GM21786 (cell line): ENCODE measurements at regions not wholly inside any gene's neighbourhood (a gene's known extent, or its start where the extent isn't known, plus 50 kb on each side); places are given as distances from the start of the nearest gene placed in this dataset.
"Not testable (repeated sequence)": the region's sequence is repeated elsewhere in the genome, so short reads cannot be mapped to it uniquely, and the experiment has no call there.

Experiments used
- ATAC-seq: cut with Tn5 transposase; IDR thresholded peaks from one replicate; pipeline ENCODE4 v1.9.1; 2021; ENCODE audit not compliant: unreplicated experiment

DNA sequence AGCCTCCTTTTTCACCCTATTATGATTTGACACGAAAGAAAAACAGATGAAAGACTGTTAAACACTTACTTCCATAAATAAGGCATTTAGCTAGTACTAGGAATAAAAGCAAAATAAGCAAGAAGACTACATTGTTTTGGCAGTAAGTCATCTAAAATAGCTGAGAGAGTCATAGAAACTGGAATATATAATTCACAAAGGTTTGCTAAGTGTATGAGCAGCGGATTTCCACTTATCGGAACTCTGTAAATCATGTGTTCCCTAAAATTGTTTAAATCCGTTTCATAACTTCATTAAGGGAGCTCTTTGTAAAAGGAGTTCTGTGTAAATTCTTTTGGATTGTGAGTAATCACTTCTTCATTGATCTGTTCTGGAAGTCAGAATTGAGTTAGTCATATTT lies 202.5 kb upstream of the CBLB start:
- no peak for ATAC-seq

DNA sequence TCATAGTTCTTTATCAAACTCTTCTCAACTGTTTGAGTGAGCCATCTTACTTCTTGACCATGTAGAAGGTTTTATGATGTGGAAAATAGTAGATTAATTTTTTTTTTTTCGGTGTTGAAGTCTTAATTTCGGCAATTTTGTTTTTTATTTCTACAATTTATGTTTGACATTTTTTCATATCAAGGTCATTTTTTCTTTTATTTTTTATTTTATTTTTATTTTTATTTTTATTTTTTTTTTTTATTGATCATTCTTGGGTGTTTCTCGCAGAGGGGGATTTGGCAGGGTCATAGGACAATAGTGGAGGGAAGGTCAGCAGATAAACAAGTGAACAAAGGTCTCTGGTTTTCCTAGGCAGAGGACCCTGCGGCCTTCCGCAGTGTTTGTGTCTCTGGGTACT lies 203.8 kb upstream of the CBLB start:
- not testable (repeated sequence) for ATAC-seq

DNA sequence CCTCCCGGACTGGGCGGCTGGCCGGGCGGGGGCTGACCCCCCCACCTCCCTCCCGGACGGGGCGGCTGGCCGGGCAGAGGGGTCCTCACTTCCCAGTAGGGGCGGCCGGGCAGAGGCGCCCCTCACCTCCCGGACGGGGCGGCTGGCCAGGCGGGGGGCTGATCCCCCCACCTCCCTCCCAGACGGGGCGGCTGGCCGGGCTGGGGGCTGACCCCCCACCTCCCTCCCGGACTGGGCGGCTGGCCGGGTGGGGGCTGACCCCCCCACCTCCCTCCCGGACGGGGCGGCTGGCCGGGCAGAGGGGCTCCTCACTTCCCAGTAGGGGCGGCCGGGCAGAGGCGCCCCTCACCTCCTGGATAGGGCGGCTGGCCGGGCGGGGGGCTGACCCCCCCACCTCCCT lies 205.0 kb upstream of the CBLB start:
- ATAC-seq = not testable (repeated sequence)

DNA sequence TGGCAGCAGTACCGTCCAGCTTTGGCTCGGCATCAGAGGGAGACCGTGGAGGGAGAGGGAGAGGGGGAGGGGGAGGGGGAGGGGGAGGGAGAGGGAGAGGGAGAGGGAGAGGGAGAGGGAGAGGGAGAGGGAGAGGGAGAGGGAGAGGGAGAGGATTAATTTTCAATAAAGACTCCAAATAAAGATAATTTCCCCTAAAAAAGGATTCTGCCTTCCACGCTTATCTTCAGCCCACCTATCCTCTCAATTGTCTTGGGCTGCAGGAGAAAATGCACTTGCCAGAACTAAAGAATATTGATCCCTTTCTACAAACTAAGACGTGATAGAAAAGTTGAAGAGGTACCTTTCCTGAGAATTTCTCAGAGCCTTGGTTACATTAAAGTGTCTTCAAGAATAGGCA lies 206.9 kb upstream of the CBLB start:
- ATAC-seq = not testable (repeated sequence)

DNA sequence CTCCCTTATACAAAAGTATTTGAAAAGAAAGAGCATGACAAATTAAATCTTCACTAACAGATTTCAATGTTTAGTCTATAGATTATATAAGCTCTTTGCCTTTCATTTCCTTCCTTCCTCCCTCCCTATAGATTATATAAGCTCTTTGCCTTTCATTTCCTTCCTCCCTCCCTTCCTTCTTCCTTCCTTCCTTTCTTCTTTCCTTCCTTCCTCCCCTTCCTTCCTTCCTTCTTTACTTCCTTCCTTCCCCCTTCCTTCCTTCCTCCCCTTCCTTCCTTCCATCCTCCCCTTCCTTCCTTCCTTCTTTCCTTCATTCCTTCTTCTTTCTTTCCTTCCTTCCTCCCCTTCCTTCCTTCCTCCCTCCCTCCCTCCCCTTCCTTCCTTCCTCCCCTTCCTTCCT lies 209.8 kb upstream of the CBLB start:
- no peak for ATAC-seq

DNA sequence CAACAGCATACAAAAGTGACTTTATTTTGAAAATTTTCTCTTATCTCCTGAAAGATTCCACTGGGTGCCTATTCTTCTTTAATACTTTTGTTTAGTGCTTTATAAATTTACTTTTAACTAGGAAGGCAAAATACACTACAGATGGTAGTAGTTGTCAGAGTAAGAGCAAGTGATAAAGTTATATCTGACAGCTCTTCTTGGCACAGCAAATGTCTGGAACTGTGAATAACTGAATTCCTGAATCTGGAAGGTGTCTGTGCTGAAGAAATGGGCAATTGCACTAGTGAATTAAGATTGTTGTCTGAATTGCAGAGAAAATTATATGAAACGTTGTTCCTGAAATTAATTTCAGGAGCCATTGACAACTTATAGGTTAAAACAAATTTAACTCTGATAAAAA lies 213.8 kb upstream of the CBLB start:
- ATAC-seq = no peak

DNA sequence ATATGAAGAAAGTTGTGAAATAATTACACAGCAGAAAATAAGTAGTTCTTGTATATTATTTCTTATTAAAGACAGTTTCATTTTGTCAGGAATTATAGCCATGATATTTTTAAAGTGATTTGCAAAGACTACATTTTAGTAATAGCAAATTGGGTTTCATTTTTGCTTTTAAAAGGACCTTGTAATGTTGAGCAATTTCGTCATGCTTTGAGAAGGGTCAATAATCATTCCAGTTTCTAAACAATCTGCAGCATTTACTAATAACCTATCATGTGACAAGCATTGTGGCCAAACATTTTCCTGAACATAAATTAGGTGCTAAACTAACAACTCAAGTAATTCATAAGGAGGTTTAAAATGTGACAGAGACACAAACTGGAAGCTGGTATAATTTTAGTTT lies 214.4 kb upstream of the CBLB start:
- ATAC-seq = no peak

DNA sequence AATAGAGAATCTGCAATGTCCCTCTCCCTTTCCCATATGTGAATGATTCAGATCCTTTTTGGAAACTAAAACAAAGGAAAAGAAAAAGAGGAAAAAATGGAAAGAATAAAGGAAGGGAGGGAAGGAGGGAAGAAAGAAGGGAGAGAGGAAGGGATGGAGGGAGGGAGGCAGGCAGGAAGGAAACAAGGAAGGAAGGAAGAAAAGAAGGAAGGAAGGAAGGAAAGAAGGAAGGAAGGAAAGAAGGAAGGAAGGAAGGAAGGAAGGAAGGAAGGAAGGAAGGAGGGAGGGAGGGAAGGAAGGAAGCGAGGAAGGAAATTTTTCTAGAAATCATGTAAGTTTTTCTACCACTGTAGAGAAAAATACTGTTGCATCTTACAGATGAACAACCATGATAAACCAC lies 215.0 kb upstream of the CBLB start:
- no peak for ATAC-seq

DNA sequence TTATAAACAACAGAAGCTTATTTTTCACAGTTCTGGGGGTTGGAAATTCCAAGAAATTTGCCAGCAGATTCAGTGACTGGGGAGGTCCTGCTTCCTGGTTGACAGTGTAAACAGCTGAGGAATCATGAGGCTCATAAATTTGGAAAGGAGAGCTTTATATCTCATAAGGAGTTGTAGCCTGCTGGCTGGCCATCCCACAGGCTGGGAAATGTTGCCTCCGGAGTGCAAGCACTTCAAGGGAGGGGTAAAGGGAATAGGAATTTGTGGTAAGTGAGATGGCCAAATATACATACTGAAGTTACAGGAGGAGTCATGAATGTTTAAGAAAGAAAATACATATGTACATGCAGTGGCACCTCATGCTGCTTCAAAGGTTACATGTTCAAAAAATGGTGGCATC lies 217.2 kb upstream of the CBLB start:
- ATAC-seq = no peak

DNA sequence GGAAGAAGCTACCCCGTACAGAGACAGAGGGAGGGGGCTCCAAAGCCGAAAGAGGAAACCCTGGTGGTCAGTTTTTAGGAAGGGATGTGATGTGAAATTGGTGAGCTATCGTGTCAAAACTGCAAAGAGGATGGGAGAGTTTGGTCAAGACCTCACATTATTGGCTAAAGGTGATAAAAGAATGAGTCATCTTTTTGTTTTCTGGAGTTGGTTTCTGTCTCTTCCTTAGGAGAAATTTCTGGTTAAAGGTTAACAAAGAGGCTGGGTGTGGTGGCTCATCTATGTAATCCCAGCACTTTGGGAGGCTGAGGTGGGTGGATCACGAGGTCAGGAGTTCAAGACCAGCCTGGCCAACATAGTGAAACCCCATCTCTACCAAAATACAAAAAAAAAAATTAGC lies 217.8 kb upstream of the CBLB start:
- ATAC-seq = no peak

DNA sequence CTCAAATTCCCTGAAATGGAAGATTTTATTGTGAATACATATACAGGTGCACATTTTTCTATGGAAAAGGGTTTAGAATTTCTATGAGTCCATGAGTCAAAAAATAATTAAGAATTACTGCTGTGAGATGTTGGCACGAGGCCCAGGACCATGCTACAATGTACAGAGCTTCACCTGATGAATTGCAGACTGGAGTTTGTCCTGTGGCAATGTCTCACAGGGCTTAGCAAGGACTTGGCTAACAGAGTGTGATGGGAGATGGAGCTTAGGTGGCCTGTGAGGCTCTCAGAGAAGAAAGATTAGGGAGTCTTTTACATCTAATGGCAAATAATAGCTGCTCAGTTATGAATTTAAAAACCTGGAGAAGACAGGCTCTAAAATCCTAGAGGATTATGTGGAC lies 219.5 kb upstream of the CBLB start:
- ATAC-seq = no peak

DNA sequence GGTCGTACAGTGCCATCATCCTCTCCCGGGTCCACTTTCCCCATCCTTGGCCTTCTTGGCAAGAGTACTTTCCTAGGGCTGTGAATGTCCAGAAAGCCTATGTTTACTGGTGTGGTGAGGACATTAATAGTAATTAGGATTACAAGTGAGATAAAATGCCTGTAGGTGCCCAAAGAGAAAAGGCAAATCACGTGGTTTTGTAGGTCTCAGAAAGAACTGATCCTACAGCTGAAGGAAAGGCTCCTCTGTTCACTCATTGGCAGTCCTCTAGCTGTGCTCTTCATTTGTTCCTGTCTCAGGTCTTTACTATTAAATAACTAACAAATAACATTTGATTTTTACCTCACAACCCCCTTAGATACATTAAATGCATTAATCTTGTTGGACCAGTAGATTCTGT lies 220.1 kb upstream of the CBLB start:
- ATAC-seq = no peak

DNA sequence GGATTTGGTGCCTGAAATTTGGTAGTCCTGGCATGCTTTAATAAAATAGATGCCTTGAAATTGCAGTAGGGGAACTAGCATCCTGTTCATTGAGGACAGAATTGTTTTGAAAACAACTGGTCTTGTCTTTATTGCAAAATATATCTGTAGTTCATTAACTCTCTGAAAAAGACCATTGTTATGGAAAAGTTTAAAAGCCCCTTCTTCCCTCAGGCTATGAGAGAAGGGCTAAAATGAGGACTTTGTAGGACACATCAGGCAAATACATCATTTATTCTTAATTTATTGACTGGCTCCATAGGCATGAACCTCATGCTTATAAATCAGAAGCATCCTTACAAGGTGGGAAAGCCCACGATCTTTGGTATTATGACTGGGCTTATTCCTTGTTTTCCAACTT lies 221.0 kb upstream of the CBLB start:
- ATAC-seq = no peak

DNA sequence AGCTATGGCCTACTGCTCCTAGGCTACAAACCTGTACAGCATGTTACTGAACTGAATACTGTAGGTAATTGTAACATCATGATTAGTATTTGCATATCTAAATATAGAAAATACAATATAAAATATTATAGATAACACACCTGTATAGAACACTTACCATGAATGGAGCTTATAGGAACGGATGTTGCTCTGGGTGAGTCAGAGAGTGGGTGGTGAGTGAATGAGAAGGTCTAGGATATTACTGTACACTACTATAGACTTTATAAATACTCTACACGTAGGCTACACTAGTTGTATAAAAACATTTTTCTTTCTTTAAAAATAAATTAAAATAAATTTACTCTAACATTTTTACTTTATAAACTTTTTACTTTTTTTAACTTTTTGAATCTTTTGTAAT lies 224.0 kb upstream of the CBLB start:
- ATAC-seq = no peak

DNA sequence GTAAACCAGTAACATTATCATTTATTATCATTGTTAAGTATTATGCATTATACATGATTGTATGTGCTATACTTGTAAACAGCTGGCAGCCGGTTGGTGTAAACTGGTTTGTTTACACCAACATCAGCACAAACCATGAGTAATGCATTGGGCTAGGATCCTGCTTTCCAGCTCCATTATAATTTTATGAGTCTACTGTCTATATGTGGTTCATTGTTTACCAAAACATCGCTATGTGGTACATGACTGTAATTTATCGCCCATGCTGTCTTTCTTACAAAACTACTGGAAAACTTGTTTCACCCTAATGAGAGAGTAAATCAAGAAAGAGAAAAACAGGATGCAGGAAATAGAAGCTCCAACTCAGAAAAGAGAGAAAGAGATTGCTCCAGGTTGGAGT lies 224.8 kb upstream of the CBLB start:
- ATAC-seq = no peak

DNA sequence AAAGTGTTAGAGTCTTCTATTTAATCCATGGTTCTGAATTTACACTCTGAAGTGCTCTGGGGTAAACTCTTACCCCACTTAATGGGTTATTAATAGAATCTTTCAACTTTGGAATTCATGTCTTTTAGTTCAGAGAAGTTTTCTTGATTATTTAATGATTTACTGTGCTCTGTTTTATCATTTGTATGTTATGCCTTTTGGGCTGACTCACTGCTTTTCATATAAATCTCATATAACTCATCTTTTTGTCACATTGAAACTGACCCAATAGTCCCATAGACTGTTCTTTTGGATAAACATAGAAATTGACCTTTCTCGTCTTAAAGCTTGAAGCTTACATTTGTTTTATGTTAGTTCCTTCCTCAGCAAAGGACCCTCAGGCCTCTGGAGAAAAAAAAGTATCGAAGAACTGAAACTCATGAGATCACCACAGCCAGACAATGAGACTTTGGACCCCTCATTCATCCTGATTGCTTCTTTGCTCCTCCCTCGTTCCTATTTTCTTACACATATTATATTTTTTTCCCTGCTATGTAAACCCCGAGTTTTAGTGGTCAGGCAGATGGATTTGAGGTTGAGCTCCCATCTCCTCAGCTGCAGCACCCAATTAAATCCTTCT lies 229.1 kb upstream of the CBLB start:
- ATAC-seq = no peak

DNA sequence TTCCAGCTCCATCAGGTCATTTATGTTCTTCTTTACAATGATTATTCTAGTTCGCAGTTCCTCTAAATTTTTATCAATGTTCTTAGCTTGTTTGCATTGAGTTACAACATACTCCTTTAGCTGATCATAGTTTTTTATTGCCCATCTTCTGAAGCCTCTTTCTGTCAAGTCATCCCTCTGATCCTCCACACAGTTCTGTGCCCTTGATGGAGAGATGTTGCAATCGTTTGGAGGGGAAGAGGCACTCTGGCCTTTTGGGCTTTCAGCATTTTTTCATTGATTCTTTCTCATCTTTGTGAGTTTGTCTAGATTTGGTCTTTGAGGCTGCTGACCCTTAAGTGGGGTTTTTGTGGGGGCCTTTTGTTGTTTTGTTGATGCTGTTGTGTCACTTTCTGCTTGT lies 234.6 kb upstream of the CBLB start:
- no peak for ATAC-seq

DNA sequence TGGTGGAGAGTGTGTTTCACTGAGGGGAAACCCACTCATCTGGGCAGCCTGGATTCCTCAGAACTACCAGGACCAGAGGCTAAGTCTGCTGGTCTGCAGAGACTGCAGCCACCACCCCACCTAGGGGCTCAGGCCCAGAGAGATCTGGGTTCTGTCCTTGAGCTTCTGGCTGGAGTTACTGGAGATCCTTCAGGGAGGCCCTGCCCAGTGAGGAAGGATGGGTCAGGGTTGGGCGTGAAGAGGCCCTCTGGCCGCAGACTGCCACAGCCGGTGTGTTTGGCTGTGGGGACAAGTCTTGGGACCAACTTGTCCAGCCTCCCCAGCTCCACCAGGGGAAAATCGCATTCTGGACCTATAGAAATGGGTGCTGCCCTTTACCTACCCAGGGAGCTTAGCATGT lies 235.3 kb upstream of the CBLB start:
- ATAC-seq = no peak

DNA sequence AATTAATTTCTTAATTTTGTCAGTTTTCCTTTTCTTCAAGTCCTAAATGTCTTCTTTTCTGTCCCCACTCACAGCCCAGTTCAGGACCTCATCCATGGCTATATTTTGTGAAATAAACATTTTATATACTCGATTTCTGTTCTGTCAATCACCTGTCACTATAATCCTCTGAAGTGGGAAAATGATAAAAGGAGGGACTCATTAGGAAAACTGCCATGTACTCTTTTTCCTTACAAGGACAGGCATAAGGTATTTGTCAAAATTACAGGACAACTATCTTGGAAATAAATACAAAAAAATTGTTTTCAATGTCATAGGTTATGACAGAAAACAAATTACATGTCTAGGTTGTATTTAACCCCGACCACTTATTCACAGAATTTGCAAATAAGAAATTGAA lies 240.1 kb upstream of the CBLB start:
- ATAC-seq = no peak

DNA sequence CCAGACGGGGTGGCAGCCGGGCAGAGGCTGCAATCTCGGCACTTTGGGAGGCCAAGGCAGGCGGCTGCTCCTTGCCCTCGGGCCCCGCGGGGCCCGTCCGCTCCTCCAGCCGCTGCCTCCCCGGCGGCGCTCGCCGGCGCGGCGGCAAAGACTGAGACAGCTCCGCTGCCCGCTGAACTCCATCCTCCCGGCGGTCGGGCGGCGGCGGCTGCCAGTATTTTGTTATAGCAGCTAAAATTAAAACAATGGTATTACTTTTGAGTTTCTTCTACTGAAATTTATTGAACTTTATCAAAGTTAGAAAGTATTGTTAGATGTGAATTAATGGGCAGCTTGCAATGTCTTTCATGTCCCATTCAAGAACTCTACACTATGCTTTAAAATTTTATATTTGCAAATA lies 243.7 kb upstream of the CBLB start:
- ATAC-seq = not testable (repeated sequence)

DNA sequence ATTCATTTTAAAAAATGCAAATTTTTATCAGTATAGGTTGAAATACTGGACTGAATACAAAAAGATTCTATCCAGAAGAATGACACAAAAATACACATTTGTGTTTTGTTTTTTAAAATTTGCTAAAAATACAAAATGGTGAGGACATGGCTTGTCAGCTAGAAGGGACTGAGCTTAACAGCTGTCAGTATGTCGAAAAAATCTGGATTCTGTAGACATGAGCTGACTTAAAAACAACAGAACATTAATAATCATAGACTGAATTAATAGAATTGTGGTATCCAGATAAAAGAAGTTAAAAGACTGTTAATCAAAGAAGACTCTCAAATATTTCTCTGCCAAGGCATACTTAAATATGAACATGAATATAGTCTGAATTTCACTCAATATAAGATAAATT lies 244.9 kb upstream of the CBLB start:
- ATAC-seq = no peak

DNA sequence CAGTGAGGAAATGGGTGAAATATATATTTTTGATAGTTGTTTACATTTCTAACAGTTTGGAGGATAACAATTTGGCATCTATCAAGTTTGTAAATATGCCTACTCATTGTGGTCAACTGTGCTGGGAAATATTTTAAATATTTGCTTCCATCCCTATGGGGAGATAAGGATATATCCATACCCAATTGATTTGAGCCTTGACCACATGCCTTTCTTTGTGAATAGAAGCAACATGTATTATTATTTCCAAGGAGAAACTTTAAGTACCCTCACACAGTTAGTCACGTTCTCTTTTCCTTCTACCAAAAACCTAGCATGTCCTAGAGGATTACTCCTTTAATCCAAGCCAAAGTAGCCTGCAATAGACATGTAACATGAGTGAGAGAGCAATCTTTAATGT lies 245.4 kb upstream of the CBLB start:
- no peak for ATAC-seq

DNA sequence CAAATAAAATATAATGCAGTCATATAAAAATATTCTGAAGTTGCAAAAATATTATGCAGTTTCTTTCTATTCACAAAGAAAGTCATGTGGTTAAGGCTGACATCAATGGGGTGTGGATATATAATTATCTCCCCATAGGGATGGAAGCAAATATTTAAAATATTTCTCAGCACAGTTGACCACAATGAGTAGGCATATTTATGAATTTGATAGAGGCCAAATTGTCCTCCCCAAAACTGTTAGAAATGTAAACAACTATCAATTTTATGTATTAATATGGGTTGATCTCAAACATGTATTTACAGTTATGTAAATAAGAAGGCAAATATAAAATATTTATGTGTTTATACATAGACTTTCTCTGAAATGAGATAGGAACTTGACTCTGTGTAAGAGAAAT lies 246.0 kb upstream of the CBLB start:
- ATAC-seq = no peak

DNA sequence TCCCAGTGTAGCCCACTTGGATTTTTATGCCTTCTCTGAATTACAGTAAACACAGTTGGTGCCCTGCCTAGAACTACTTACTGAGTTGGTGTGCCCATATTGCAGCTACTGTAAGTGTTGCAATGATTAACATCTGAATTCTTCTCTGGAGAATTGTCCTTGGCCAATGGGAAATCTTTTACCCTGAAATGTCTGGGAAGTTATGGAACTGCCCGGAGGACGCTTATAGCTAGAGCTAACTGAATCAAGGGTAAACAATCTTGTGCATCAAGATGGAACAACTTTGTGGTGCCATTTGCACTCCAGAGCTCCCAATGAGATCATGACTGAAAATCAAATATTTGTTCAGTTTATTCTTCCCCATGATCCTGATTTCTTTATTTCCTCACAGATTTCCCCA lies 246.7 kb upstream of the CBLB start:
- no peak for ATAC-seq
